K562 (cell line): ENCODE measurements at regions not wholly inside any gene's neighbourhood (a gene's known extent, or its start where the extent isn't known, plus 50 kb on each side); places are given as distances from the start of the nearest gene placed in this dataset.

Experiments used
- BACH1 ChIP-seq: fragments of 200-800 bp; sonication (Bioruptor generic); IDR thresholded peaks from 2 replicates; pipeline ENCODE4 v1.6.1; 2016; ENCODE audit warnings: missing genetic modification characterization, missing compliant biosample characterization
- CREM ChIP-seq: IDR thresholded peaks from 2 replicates; pipeline ENCODE4 v1.6.1; 2014; ENCODE audit warnings: antibody characterized with exemption, low read depth
- FOXA3 ChIP-seq, 2 experiments: fragments of 450-650 bp in 1 of 2; sonication (generic) in 1 of 2; formaldehyde crosslinking; IDR thresholded peaks in 1 of 2; conservative IDR thresholded peaks in 1 of 2; 2 replicates each; pipeline versions ENCODE4 v1.4.0 to v1.8.0; 2020 to 2022; ENCODE audit warnings: mild to moderate bottlenecking in 2 of 2, missing genetic modification reagents in 1 of 2
- LCOR ChIP-seq: sonication (generic); formaldehyde crosslinking; IDR thresholded peaks from 2 replicates; pipeline ENCODE4 v1.8.0; 2022; ENCODE audit warnings: mild to moderate bottlenecking, missing genetic modification reagents
- NR2C2 ChIP-seq, 2 experiments: fragments of 200-800 bp in 1 of 2; sonication (Bioruptor generic) in 1 of 2; sonication (generic) in 1 of 2; formaldehyde crosslinking in 1 of 2; IDR thresholded peaks; 2 replicates each; pipeline versions ENCODE4 v1.6.1 to v1.8.0; 2016 to 2022; ENCODE audit warnings: mild to moderate bottlenecking in 1 of 2, missing compliant biosample characterization in 1 of 2, missing genetic modification characterization in 1 of 2, missing genetic modification reagents in 1 of 2
- TAF9B ChIP-seq: fragments of 450-650 bp; IDR thresholded peaks from 2 replicates; pipeline ENCODE4 v1.6.1; 2018; ENCODE audit warnings: mild to moderate bottlenecking; ENCODE audit not compliant: partially characterized antibody
- TFE3 ChIP-seq: fragments of 450-650 bp; formaldehyde crosslinking; IDR thresholded peaks from 2 replicates; pipeline ENCODE4 v1.4.0; 2020; ENCODE audit warnings: mild to moderate bottlenecking, mixed read lengths
- ZNF318 ChIP-seq, 2 experiments: fragments of 450-650 bp; IDR thresholded peaks; 2 replicates each; pipeline ENCODE4 v1.6.1; 2016; ENCODE audit warnings: mild to moderate bottlenecking in 2 of 2, borderline replicate concordance in 1 of 2, low read depth in 1 of 2, moderate library complexity in 1 of 2
- ZNF518B ChIP-seq: fragments of 250-450 bp; sonication (Bioruptor Pico); IDR thresholded peaks from 2 replicates; pipeline ENCODE4 v1.5.0; 2021; ENCODE audit warnings: mild to moderate bottlenecking, moderate library complexity

GRCh38 chr15:29612096-29612495, 210.2 kb downstream of the TJP1 start (continued):
- TF ChIP-seq ZNF318 (IDR thresholded peaks at IDR 0.05; ENCODE audit: borderline replicate concordance in 1 of 2, low read depth in 1 of 2) (no peak), TFE3 (no peak), CREM (no peak), NR2C2 (CRISPR knock-in tag; IDR thresholded peaks at IDR 0.05) (no peak), NR2C2 (tag; IDR thresholded peaks at IDR 0.05) (no peak), LCOR (CRISPR knock-in tag) (no peak), TAF9B (no peak), BACH1 (tag) (no peak), ZNF518B (no peak), FOXA3 (CRISPR knock-in tag; conservative IDR thresholded peaks at IDR 0.05 in 1 of 2, IDR thresholded peaks at IDR 0.05 in 1 of 2) (no peak)
